Esophagus squamous epithelium (tissue), 4 donors: ENCODE measurements at regions not wholly inside any gene's neighbourhood (a gene's known extent, or its start where the extent isn't known, plus 50 kb on each side); places are given as distances from the start of the nearest gene placed in this dataset.
"Not testable (repeated sequence)": the region's sequence is repeated elsewhere in the genome, so short reads cannot be mapped to it uniquely, and the experiment has no call there.

Source experiments
- CTCF ChIP-seq, 6 experiments: fragments of 450-650 bp in 4 of 6; fragments of 200-600 bp in 2 of 6; sonication (generic) in 2 of 6; IDR thresholded peaks; one replicate each; pipeline ENCODE4 v1.5.1; 2016 to 2019; ENCODE audit warnings: antibody characterized with exemption in 6 of 6, mild to moderate bottlenecking in 4 of 6, moderate library complexity in 4 of 6
- POLR2A ChIP-seq, 4 donors: fragments of 450-650 bp; IDR thresholded peaks; one replicate each; pipeline ENCODE4 v1.6.1; 2017; ENCODE audit warnings: antibody characterized with exemption in 4 of 4, mild to moderate bottlenecking in 4 of 4, moderate library complexity in 3 of 4

- not testable (repeated sequence) for TF ChIP-seq POLR2A, CTCF (IDR thresholded peaks at IDR 0.05)
Observed at GRCh38 chr1:149686593-149687238, 95.8 kb upstream of the FCGR1A start.
